Loucy (cell line): ENCODE measurements at regions not wholly inside any gene's neighbourhood (a gene's known extent, or its start where the extent isn't known, plus 50 kb on each side); places are given as distances from the start of the nearest gene placed in this dataset.

Experiments used
- H2AFZ ChIP-seq: fragments of 200-600 bp; sonication (generic); 2 replicates; pipeline ENCODE4 v1.6.0; 2016; ENCODE audit warnings: antibody characterized with exemption, mild to moderate bottlenecking, low read length, moderate library complexity
- H3F3A ChIP-seq: fragments of 200-600 bp; 2 replicates; pipeline ENCODE4 v1.6.0; 2016; ENCODE audit warnings: antibody characterized with exemption, low read depth, mild to moderate bottlenecking
- H3K27me3 ChIP-seq: fragments of 200-600 bp; sonication (generic); 2 replicates; pipeline ENCODE4 v1.6.1; 2014; ENCODE audit warnings: low read length, mild to moderate bottlenecking; ENCODE audit not compliant: insufficient read depth, poor library complexity, severe bottlenecking
- H3K36me3 ChIP-seq: fragments of 200-600 bp; sonication (generic); 2 replicates; pipeline ENCODE4 v1.6.1; 2016; ENCODE audit warnings: low read length; ENCODE audit not compliant: insufficient read depth
- H3K4me1 ChIP-seq: fragments of 200-600 bp; sonication (generic); 2 replicates; pipeline ENCODE4 v1.5.1; 2014; ENCODE audit warnings: low read length, mild to moderate bottlenecking; ENCODE audit not compliant: insufficient read depth, poor library complexity, severe bottlenecking
- H3K4me2 ChIP-seq: fragments of 200-600 bp; sonication (generic); 2 replicates; pipeline ENCODE4 v1.6.0; 2014; ENCODE audit warnings: antibody characterized with exemption, low read length, low read depth, mild to moderate bottlenecking; ENCODE audit not compliant: poor library complexity, severe bottlenecking
- H3K4me3 ChIP-seq: fragments of 200-600 bp; sonication (generic); 2 replicates; pipeline ENCODE4 v1.5.1; 2014; ENCODE audit warnings: low read length, mild to moderate bottlenecking, mixed read lengths; ENCODE audit not compliant: poor library complexity, severe bottlenecking
- H3K79me2 ChIP-seq: fragments of 200-600 bp; sonication (generic); 2 replicates; pipeline ENCODE4 v1.6.1; 2014; ENCODE audit warnings: low read length; ENCODE audit not compliant: insufficient read depth
- H3K9ac ChIP-seq: fragments of 200-600 bp; sonication (generic); 2 replicates; pipeline ENCODE4 v1.6.0; 2014; ENCODE audit warnings: mild to moderate bottlenecking, low read depth, low read length, moderate library complexity; ENCODE audit not compliant: poor library complexity, severe bottlenecking
- H3K9me2 ChIP-seq: fragments of 200-600 bp; sonication (generic); replicated peaks from 2 replicates; pipeline ENCODE4 v1.6.1; 2016; ENCODE audit warnings: low read depth, low read length, mixed read lengths
- H3K9me3 ChIP-seq: fragments of 200-600 bp; sonication (generic); 2 replicates; pipeline ENCODE4 v1.6.1; 2014; ENCODE audit warnings: mild to moderate bottlenecking, antibody characterized with exemption, low read length, low read depth; ENCODE audit not compliant: insufficient read depth
- H4K20me1 ChIP-seq: fragments of 200-600 bp; sonication (generic); 2 replicates; pipeline ENCODE4 v1.6.0; 2014; ENCODE audit warnings: antibody characterized with exemption, low read length, mild to moderate bottlenecking; ENCODE audit not compliant: insufficient read depth, poor library complexity, severe bottlenecking
- CTCF ChIP-seq: fragments of 200-600 bp; sonication (generic); conservative IDR thresholded peaks from 2 replicates; pipeline ENCODE4 v1.5.1; 2014; ENCODE audit warnings: mild to moderate bottlenecking, antibody characterized with exemption, low read length
- EZH2phosphoT487 ChIP-seq: fragments of 200-600 bp; IDR thresholded peaks from 2 replicates; pipeline ENCODE4 v1.6.1; 2018; ENCODE audit warnings: antibody characterized with exemption, mild to moderate bottlenecking, moderate library complexity, borderline replicate concordance

DNA sequence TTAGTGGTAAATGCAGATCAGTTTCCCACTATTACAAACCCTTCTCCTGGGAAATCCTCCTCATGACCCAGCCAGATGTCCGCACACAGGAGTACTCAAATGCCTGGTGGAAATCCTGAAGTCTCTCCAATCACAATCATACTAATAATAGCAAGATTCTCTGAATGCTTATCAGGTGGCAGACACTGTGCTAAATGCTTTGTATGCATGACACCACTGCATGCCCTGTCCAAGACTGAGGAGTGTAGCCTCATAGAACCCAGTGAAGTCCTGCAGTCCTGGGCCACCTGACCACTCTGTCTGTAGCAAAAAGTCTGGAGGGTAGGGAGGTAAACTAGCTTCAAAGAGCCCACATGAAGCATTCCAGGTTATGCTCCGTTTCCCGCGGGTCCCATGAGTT, 434.8 kb upstream of the CHST9 start:
- Histone ChIP-seq H3F3A (no peaks in the 10 kb centered on the region), H3K9me3 (no peaks in the 10 kb centered on the region), H3K9me2 (no peaks in the 10 kb centered on the region), H2AFZ (no peak overlapping the region), H3K4me2 (no peak overlapping the region), H3K79me2 (no peaks in the 10 kb centered on the region), H3K36me3 (no peaks in the 10 kb centered on the region), H3K27me3 (no peaks in the 10 kb centered on the region), H3K4me3 (no peak overlapping the region), H4K20me1 (no peaks in the 10 kb centered on the region), H3K9ac (no peak overlapping the region), H3K4me1 (no peaks in the 10 kb centered on the region)
- TF ChIP-seq EZH2phosphoT487 (no peak), CTCF (no peak)

- TF ChIP-seq EZH2phosphoT487 (no peak), CTCF (no peak)
Measured at GRCh38 chr18:27619090-27619772, 434.1 kb upstream of the CHST9 start.

DNA sequence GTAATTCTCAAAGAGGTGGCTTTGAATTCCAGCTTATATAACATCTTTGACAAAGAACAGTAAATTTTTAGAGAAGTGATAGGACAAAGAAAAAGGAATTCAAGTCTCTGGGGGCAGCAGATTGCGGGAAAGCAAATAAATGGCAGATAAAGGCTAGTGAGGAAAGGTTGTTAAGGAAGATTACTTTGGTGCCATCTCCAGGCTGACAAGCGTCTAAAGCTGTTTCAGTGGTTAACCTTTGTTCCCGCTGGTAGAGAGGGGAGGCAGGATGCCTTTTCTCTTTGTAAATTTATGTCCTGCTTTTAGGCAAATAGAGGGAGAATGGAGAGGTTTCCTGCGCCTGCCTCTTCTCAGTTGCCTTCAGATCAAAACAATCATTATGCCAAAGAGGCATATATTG, 431.2 kb upstream of the CHST9 start:
- no peaks in the 10 kb centered on the region for H3K9me3 ChIP-seq

More at GRCh38 chr18:27619090-27619772, 434.1 kb upstream of the CHST9 start:
- H2AFZ ChIP-seq, result no peak overlapping the region
- no peak overlapping the region for H3K9ac ChIP-seq
- no peaks in the 10 kb centered on the region for H3K9me3 ChIP-seq
- no peaks in the 10 kb centered on the region for H3K79me2 ChIP-seq
- no peaks in the 10 kb centered on the region for H3K9me2 ChIP-seq
- no peaks in the 10 kb centered on the region for H3K36me3 ChIP-seq
- H3F3A ChIP-seq, result no peaks in the 10 kb centered on the region
- no peaks in the 10 kb centered on the region for H3K27me3 ChIP-seq
- no peak overlapping the region for H3K4me3 ChIP-seq
- no peaks in the 10 kb centered on the region for H4K20me1 ChIP-seq
- H3K4me2 ChIP-seq, result no peak overlapping the region
- no peaks in the 10 kb centered on the region for H3K4me1 ChIP-seq

More for the DNA sequence above, 431.2 kb upstream of the CHST9 start:
- H3K79me2 ChIP-seq, result no peaks in the 10 kb centered on the region
- no peaks in the 10 kb centered on the region for H3F3A ChIP-seq
- no peak overlapping the region for H2AFZ ChIP-seq
- H3K36me3 ChIP-seq, result no peaks in the 10 kb centered on the region
- H3K27me3 ChIP-seq, result no peaks in the 10 kb centered on the region
- no peak overlapping the region for H3K4me3 ChIP-seq
- H3K4me1 ChIP-seq, result no peaks in the 10 kb centered on the region
- H3K4me2 ChIP-seq, result no peak overlapping the region
- no peaks in the 10 kb centered on the region for H3K9me2 ChIP-seq
- no peak overlapping the region for H3K9ac ChIP-seq
- H4K20me1 ChIP-seq, result no peaks in the 10 kb centered on the region
- TF ChIP-seq EZH2phosphoT487, result no peak
- TF ChIP-seq CTCF, result no peak
